B cell (primary cell): ENCODE measurements at regions not wholly inside any gene's neighbourhood (a gene's known extent, or its start where the extent isn't known, plus 50 kb on each side); places are given as distances from the start of the nearest gene placed in this dataset.

Experiments
- ATAC-seq: fragments of 200-7000 bp; cut with Tn5 transposase; one replicate; pipeline ENCODE4 v1.10.0; 2021; ENCODE audit warnings: low read depth, mild to moderate bottlenecking, moderate number of reproducible peaks, moderate library complexity
- CTCF ChIA-PET: fragments of 350-600 bp; sonication (Branson Sonifier 250); formaldehyde crosslinking; loops from one replicate; lab custom pipeline; 2021; ENCODE audit warnings: antibody characterized with exemption, inconsistent platforms; lab: Charles Lee
- POLR2A ChIA-PET: fragments of 350-600 bp; sonication (Branson Sonifier 250); formaldehyde crosslinking; loops from one replicate; lab custom pipeline; 2021; ENCODE audit warnings: antibody characterized with exemption; lab: Charles Lee
- DNase-seq: peaks from one replicate; pipeline ENCODE4 v3.0.0; 2013
- H2AFZ ChIP-seq: 2 replicates; pipeline ENCODE4 v1.6.1; 2012; ENCODE audit warnings: mild to moderate bottlenecking, low read depth, low read length; ENCODE audit not compliant: insufficient read depth, poor library complexity, severe bottlenecking
- H3K27ac ChIP-seq, 2 donors: 1 replicate in 1 of 2; 2 replicates in 1 of 2; pipeline ENCODE4 v1.5.1; 2012 to 2013; ENCODE audit warnings: low read length in 2 of 2, mild to moderate bottlenecking in 2 of 2, moderate library complexity in 1 of 2
- H3K27me3 ChIP-seq, 4 experiments: fragments of 200-600 bp in 1 of 4; sonication (generic) in 1 of 4; replicated peaks in 1 of 4; 1 replicate in 2 of 4; 2 replicates in 2 of 4; pipeline versions ENCODE4 v1.6.1 to v1.7.0; 2013 to 2016; ENCODE audit warnings: low read length in 3 of 4, mild to moderate bottlenecking in 2 of 4, mixed read lengths in 1 of 4, moderate library complexity in 1 of 4; ENCODE audit not compliant: insufficient read depth in 4 of 4, control insufficient read depth in 3 of 4; ENCODE audit errors: control extremely low read depth in 1 of 4
- H3K36me3 ChIP-seq, 2 experiments: replicated peaks in 1 of 2; 1 replicate in 1 of 2; 2 replicates in 1 of 2; pipeline versions ENCODE4 v1.6.1 to v1.7.1; 2013; ENCODE audit warnings: low read length in 1 of 2; ENCODE audit not compliant: insufficient read depth in 2 of 2, control insufficient read depth in 1 of 2; ENCODE audit errors: control extremely low read depth in 1 of 2, extremely low read depth in 1 of 2
- H3K4me1 ChIP-seq, 2 donors: fragments of 200-600 bp in 1 of 2; sonication (generic) in 1 of 2; 1 replicate in 1 of 2; 2 replicates in 1 of 2; pipeline versions ENCODE4 v1.5.1 to v1.6.1; 2013 to 2017; ENCODE audit warnings: low read length in 2 of 2; ENCODE audit not compliant: control insufficient read depth in 2 of 2, insufficient read depth in 2 of 2
- H3K4me2 ChIP-seq: replicated peaks from 2 replicates; pipeline ENCODE3; 2012; ENCODE audit warnings: mild to moderate bottlenecking, low read depth, low read length; ENCODE audit not compliant: poor library complexity, severe bottlenecking
- H3K4me3 ChIP-seq, 5 experiments: fragments of 200-600 bp in 1 of 5; sonication (generic) in 1 of 5; 1 replicate in 3 of 5; 2 replicates in 2 of 5; pipeline versions ENCODE4 v1.5.1 to v1.7.0; 2011 to 2016; ENCODE audit warnings: low read length in 4 of 5, mild to moderate bottlenecking in 4 of 5, low read depth in 2 of 5, control low read depth in 1 of 5, moderate library complexity in 1 of 5; ENCODE audit not compliant: insufficient read depth in 1 of 5; ENCODE audit errors: control extremely low read depth in 1 of 5, extremely low read depth in 1 of 5
- H3K79me2 ChIP-seq: fragments of 200-600 bp; sonication (generic); one replicate; pipeline ENCODE4 v1.6.0; 2016; ENCODE audit warnings: low read length; ENCODE audit not compliant: control insufficient read depth, insufficient read depth
- H3K9ac ChIP-seq: fragments of 200-600 bp; sonication (generic); 2 replicates; pipeline ENCODE4 v1.6.1; 2017; ENCODE audit warnings: mild to moderate bottlenecking, low read length, moderate library complexity
- H3K9me3 ChIP-seq, 3 donors: one replicate each; pipeline versions ENCODE4 v1.6.1 to v1.7.1; 2013; ENCODE audit warnings: low read length in 2 of 3; ENCODE audit not compliant: control insufficient read depth in 2 of 3, insufficient read depth in 1 of 3; ENCODE audit errors: control extremely low read depth in 1 of 3
- H4K20me1 ChIP-seq: 2 replicates; pipeline ENCODE4 v1.6.0; 2012; ENCODE audit warnings: mild to moderate bottlenecking, low read length; ENCODE audit not compliant: insufficient read depth, control insufficient read depth, poor library complexity, severe bottlenecking
- H3K27ac Mint-ChIP-seq: one replicate; pipeline ENCODE4 v1.8.0; 2021; ENCODE audit warnings: mixed read lengths
- H3K27me3 Mint-ChIP-seq: one replicate; pipeline ENCODE4 v1.8.0; 2021; ENCODE audit warnings: mixed read lengths
- H3K4me1 Mint-ChIP-seq: one replicate; pipeline ENCODE4 v1.8.0; 2021; ENCODE audit warnings: mixed read lengths
- H3K4me3 Mint-ChIP-seq: one replicate; pipeline ENCODE4 v1.8.0; 2021; ENCODE audit warnings: mixed read lengths
- H3K9me3 Mint-ChIP-seq: one replicate; pipeline ENCODE4 v1.8.0; 2022; ENCODE audit warnings: mixed read lengths; ENCODE audit not compliant: insufficient read depth
- CTCF ChIP-seq: fragments of 200-600 bp; IDR thresholded peaks from one replicate; pipeline ENCODE4 v1.8.0; 2022; ENCODE audit warnings: antibody characterized with exemption, mild to moderate bottlenecking
- EZH2 ChIP-seq: IDR thresholded peaks from 2 replicates; pipeline ENCODE4 v1.6.1; 2012; ENCODE audit warnings: borderline replicate concordance, low read depth, mild to moderate bottlenecking, moderate library complexity, low read length; ENCODE audit not compliant: insufficient read depth, poor library complexity, severe bottlenecking
- WGBS: methylation state at CpG from one replicate; pipeline ENCODE4 v1.1.5; 2013; ENCODE audit warnings: missing lambda C conversion rate; ENCODE audit not compliant: insufficient coverage; 5-methylcytosine and 5-hydroxymethylcytosine counted together
- intact Hi-C: fragments of 100-400 bp; cut with micrococcal nuclease; formaldehyde crosslinking; loops from one replicate; pipeline ENCODE4 v1.10.0; 2022

- DNase-seq (no peak), ATAC-seq (no peak)
- Histone ChIP-seq H3K4me1 (no peaks in the 10 kb centered on the region), H3K79me2 (no peaks in the 10 kb centered on the region), H2AFZ (no peak overlapping the region), H3K9me3 (no peaks in the 10 kb centered on the region), H3K27ac (no peak overlapping the region), H3K36me3 (no peaks in the 10 kb centered on the region), H4K20me1 (no peaks in the 10 kb centered on the region), H3K9ac (no peak overlapping the region), H3K4me3 (no peak overlapping the region), H3K27me3 (no peaks in the 10 kb centered on the region), H3K4me2 (no peak overlapping the region)
- Mint-ChIP-seq H3K4me3 (no peak overlapping the region), H3K27ac (no peak overlapping the region), H3K4me1 (no peaks in the 10 kb centered on the region), H3K9me3 (no peaks in the 10 kb centered on the region), H3K27me3 (no peaks in the 10 kb centered on the region)
- POLR2A ChIA-PET: no interaction called here
- TF ChIP-seq EZH2 (no peak), CTCF (no peak)
- intact Hi-C loops: no loop called here
- CTCF ChIA-PET: no interaction called here
- WGBS: 69% methylated on average over 3 of the region's 4 CpGs
These were observed 1498.2 kb upstream of the TENM3 start for GRCh38 chr4:180745019-180745418.

GRCh38 chr4:180751009-180751408, 1492.2 kb upstream of the TENM3 start:
- H3K27ac Mint-ChIP-seq: no peak overlapping the region
- Histone ChIP-seq H3K27ac (no peak overlapping the region), H3K36me3 (no peaks in the 10 kb centered on the region), H3K79me2 (no peaks in the 10 kb centered on the region), H3K9me3 (no peaks in the 10 kb centered on the region), H3K27me3 (no peaks in the 10 kb centered on the region), H3K4me3 (no peak overlapping the region), H4K20me1 (no peaks in the 10 kb centered on the region), H3K4me1 (no peaks in the 10 kb centered on the region), H3K4me2 (no peak overlapping the region), H2AFZ (no peak overlapping the region), H3K9ac (no peak overlapping the region)
- no peaks in the 10 kb centered on the region for H3K4me1 Mint-ChIP-seq
- TF ChIP-seq CTCF: no peak
- TF ChIP-seq EZH2: no peak
- WGBS: no CpG with 5 or more reads among the region's 2 CpGs
- ATAC-seq (no peak), DNase-seq (no peak)
- H3K9me3 Mint-ChIP-seq: peaks cover 10% of the 10 kb centered on the region
- H3K4me3 Mint-ChIP-seq: no peak overlapping the region
- ChIA-PET CTCF (no interaction called here), POLR2A (no interaction called here)
- intact Hi-C loops: no loop called here
- no peaks in the 10 kb centered on the region for H3K27me3 Mint-ChIP-seq
